Fibroblast of skin of abdomen (primary cell): ENCODE measurements at regions not wholly inside any gene's neighbourhood (a gene's known extent, or its start where the extent isn't known, plus 50 kb on each side); places are given as distances from the start of the nearest gene placed in this dataset.

Experiments used
- DNase-seq: peaks from one replicate; pipeline ENCODE4 v3.0.0-alpha.2; 2013

DNA sequence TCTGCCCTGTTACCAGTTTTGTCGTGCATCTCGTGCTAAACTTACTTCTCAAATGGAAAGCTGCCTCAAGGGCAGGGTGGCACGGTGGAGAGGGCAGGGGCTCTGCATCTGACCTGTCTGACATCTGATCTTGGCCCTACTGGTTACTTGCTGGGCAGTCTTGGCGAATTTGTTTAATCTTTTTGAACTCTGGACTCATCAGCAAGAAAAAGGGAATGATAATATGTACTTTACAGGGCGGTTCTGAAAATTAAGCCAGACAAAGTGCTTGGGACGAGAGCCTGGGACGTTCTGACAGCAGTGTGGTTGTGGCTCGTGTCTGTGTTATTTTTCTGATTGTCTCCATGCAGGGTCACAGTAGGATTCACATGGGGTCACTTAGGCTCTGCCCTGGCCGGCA is 659.3 kb downstream of the VRK1 start:
- DNase-seq = no peak

GRCh38 chr14:97456958-97457357 is 659.8 kb downstream of the VRK1 start:
- DNase-seq = peak; percentile 35

DNA sequence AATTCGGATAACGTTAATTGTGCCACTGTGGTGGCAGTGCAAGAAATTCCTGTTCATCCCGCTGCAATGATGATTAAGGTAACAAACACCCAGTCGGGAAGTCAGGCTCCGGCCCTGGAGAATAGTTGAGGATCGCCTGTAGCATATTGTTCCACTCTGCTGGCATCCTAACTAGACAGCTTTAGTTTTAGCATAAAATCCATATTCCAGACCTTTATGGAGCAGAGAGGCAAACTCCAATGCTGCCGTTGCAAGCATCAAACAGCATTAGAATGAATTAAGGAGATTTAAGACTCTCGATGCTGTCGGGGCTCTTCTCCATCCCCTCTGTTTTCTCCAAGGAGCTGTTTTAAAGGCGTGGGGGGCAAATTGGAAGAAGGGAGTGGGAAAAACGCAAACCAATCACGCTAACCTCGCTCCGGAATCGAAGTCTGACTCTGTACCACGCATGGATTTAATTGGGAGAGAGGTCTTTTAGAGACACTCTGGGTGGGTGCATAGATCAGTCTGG is 660.4 kb downstream of the VRK1 start:
- DNase-seq = no peak

DNA sequence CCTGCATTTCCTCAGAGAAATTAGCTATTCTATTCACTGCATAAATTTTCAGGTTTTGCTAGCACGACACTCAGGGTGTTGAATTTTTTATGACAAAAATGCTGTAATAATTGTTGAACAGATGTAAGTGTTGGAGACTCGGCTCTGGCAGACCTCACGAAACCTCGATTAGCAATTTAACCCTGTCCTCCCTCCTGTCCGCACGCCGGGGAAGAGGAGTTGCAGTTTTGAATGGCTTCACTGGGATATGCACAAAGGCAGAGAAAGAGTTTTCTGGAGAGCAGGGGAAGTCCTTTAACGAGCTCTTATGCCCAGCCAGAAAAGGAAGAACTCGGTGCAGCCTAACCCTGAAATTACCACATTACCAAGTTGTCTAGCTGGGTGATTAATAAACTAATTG is 661.1 kb downstream of the VRK1 start:
- no peak for DNase-seq

DNA sequence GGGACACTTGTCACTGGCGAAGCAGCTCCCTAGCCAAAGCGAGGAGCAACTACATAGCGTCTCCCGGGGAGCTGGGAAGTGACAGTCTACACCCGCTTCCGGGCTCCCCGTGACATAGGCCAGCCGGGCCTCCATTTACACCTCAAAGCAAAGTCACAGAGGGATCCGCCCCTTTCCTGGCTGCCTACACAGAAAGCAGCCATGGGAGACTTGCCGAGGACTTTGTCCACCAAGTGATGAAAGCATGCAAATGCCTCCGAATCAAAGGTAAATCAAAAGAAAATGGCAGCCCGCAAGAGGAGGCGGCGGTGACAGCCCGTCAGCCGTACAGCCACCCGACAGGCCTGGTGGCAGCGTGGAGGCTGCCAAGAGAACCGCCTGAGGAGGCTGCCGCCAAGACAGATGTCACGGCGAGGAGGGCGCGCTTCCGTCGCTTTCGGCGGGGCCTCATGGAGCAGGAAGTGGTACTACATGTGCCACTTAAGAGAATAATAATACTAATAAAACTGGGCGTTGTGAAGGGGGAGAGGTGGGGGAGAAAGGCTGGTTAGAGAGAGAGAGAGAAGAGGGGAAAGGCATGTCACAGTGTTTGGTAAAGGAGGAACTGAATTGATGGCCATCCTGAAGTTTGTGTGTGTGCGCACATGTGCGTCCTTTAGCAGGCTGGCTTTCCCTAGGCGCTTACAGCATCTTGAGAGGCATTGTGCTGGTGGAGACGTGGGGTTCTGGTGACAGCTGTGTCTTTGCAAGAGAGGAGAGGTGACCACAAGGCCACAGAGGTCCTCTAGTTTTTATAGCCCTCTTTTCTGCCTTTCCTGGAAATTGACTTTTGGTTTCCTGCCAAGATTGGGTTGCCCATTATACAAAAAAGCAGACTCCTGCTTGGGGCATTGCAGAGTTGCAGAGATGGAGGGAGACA is 661.7 kb downstream of the VRK1 start:
- no peak for DNase-seq

- DNase-seq = no peak
Observed at GRCh38 chr14:97462081-97462480, 664.9 kb downstream of the VRK1 start.

DNA sequence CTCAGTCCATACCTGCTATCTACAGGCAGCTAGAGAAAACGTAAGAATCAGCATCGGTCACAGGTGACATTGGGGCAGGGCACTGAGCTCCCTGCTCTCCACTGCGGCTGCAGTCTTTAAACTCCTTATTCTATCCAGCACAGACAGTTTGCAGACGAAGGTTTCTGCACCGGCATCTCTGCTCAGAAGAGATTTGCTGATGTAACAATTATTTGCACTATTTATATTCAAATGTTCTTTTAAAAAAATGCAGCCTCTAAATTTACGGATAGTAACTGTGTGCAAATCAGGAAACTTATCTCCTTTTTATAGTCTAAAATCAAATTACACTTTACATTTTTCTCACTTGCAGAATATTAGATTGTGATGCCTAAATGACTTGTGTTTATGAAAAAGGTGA is 671.0 kb downstream of the VRK1 start:
- no peak for DNase-seq

GRCh38 chr14:97477353-97477752 is 680.2 kb downstream of the VRK1 start:
- no peak for DNase-seq

- DNase-seq = no peak
Observed at GRCh38 chr14:97485201-97485600, 688.0 kb downstream of the VRK1 start.

GRCh38 chr14:97486601-97487120 is 689.5 kb downstream of the VRK1 start:
- no peak for DNase-seq

DNA sequence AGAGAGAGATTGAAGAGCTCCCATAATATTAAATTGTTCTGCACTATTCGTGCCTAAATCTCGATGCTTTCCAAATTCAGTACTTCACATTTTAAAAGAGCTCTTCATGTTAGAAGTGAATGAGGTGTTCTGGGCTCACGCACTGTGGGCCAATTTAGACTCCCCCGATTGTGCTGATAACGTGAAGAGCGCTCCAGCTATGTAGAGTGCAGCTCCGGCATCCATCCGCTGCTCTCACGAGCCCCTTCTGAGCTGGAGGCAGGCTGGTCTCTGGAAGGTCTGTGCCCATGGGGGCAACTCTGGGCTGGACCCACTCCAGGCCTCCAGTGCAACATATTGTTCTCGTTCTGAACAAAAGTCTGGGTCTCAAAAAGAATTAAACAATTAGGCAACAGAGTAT is 692.6 kb downstream of the VRK1 start:
- DNase-seq = no peak

GRCh38 chr14:97490521-97491070 is 693.4 kb downstream of the VRK1 start:
- DNase-seq = no peak

DNA sequence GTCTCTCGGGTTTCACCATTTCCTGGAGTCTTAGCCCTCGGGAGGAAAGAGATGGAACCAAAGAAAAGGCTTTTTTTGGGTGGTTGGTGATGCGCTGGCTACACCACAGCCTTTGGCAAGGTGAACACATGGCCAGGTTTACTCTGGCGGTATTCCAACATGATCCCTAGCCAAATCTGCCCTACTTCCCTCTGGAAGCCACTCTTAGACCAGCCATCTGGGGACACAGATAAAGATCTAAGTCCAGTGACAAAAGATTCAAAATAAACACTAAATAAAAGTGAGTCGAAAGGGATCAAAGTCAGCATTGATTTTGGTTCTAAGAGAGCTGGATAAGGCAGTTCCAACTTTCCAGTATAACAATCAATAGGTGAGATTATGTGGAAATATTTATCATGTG is 694.5 kb downstream of the VRK1 start:
- DNase-seq = no peak

DNA sequence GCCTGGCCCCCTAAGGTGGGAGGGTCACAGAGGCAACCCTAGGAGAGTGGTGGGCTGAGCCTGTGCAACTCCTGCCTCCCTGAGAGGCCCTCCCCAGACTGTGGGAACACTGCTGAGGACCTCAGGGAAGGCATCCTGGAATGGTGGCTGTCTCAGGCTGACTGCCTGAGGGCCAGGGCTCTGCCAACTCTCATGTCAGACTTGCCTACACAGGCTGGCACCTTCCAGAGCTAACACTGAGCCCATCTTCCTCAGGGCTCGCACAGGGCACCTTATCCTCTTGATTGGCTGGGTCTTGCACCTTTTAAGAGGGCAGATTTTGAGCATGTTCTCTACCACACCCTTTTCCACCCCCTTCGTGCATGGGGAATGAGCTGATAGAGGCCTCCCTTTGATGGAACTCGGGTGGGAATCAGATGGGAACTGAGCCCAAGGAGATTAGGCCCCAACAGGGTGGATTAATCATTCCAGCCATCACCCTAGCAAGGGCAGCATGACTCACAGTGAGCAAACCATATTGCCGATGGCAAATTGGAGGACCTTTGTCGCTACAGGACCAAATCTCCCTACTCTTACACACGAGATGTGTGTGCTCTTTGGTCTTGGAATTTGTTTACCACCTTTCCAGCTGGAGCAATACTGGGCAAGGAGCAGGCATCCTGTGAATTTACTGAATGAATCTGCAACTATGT is 702.8 kb downstream of the VRK1 start:
- no peak for DNase-seq

DNA sequence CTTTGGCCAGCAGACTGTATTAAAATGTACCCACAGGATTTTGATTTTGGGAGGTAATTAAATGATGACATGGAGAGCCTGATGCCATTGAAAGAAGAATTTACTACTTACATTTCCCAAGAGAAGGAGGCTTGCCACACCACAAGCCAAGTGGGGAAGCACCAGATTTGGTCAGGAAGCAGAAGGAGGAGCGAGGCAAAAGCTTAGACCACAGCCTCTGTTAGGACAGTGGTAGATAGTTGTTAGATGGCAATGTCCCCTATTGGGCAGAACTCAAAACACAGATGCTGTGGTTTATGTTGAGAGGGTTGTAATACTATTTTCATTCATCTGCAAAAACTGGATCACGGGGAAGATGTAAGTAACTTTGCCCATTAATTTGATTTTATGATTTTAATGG is 709.4 kb downstream of the VRK1 start:
- no peak for DNase-seq

GRCh38 chr14:97513891-97514290 is 716.7 kb downstream of the VRK1 start:
- DNase-seq = no peak

- no peak for DNase-seq
Observed at GRCh38 chr14:97517566-97518234, 720.5 kb downstream of the VRK1 start.

DNA sequence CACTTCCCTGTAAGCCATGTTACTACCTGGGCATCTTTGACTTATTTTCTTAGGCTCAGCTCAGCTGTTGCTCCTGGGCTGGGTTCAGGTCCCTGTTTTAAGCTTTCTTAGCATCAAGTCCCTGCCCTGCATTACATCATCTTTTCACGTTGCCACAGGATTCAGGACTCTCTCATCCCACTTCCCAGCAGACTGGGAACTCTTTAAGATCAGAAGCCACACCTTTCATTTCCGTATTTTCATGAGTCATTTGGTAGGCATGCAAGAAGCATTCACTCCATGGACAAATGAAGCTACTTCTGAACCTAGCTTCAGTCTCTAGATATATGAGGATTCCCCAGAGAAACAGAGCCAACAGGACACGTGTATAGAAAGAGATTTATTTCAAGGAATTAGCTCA is 726.8 kb downstream of the VRK1 start:
- no peak for DNase-seq

DNA sequence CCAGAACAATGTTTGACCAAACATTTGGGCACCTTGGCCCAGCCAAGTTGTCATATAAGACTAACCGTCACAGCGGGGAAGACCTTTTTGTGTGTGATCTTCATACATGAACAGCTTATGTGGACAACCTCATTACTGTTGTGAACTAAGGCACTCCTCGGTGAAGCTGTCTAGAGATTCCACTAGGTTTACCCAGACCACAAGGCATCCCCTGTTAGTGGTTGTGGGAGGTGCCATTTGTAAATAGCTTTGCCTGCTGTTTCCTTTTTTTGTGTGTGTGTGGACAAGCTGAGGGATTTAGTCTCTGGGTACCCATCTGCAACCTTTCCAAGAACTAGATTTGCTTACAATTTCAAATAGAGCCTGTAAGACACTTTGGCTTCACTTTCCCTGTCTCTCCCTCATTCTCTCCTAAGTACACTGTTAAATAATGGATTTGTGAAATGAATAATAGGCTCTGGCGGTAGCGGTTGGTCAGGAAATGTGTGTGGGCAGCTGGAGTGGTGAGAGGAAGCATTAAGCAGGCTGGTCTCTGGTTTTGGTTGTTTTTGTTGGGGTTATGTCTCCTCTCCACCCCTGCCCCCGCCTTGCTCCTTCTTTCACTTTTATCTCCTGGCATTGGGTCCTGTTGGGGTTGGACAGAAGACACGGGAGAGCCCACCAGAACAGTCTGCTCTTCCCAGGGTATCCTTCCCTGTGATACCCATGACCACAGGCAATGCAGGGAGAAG is 727.6 kb downstream of the VRK1 start:
- DNase-seq = no peak

GRCh38 chr14:97527993-97528392 is 730.8 kb downstream of the VRK1 start:
- no peak for DNase-seq

DNA sequence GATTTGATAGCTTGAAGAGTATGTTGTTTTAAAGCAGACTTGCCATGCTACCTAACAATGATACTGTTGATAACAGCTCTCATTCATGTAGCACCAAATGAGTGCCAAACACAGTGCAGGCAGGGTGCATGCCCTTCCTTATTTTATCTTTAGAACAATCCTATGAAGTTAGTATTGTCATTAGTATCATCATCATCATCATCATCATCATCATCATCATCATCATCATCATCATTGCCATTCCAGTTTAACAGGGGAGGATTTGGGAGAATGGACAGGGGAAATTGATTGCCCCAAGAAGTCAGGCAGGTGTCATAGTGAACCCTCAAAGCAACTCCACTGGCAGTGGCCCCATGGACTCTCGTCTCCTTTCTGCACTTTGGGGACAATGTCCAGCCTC is 734.9 kb downstream of the VRK1 start:
- DNase-seq = no peak

DNA sequence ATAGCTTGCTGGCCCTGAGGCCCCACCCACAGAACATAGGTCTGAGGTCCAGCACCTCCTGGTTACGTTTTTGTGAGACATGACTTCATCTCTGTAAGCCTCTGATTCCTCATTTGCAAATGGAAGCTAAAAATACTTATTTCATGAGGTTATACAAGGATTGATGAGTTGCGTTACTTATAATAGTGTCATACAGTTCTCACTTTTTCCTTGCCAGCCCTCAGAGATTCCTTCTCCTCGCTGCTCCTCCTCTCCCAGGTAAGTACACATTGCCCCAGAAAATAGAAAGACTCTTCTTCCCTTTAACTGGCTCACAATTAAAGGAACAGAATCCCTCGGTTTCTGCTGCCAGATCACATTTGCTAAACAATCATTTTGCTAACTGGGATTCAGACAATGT is 739.2 kb downstream of the VRK1 start:
- no peak for DNase-seq
